NCI-H345 treated with DMSO at 0.1 percent for 48 hours (cell line): ENCODE measurements at regions not wholly inside any gene's neighbourhood (a gene's known extent, or its start where the extent isn't known, plus 50 kb on each side); places are given as distances from the start of the nearest gene placed in this dataset.
"Not testable (repeated sequence)": the region's sequence is repeated elsewhere in the genome, so short reads cannot be mapped to it uniquely, and the experiment has no call there.

ENCODE experiments used
- DNase-seq: peaks from one replicate; lab custom pipeline; 2025; ENCODE audit not compliant: unreplicated experiment; lab: John Stamatoyannopoulos, UW

- not testable (repeated sequence) for DNase-seq
Measured at GRCh38 chr6:170087421-170087780, 203.5 kb downstream of the DLL1 start.

GRCh38 chr6:170086639-170087420 lies 204.0 kb downstream of the DLL1 start:
- no peak for DNase-seq

- DNase-seq = no peak
Measured at GRCh38 chr6:170085475-170086401, 205.1 kb downstream of the DLL1 start.

GRCh38 chr6:170084166-170084730 lies 206.6 kb downstream of the DLL1 start:
- no peak for DNase-seq

- DNase-seq = no peak
Measured at GRCh38 chr6:170083236-170084051, 207.4 kb downstream of the DLL1 start.

GRCh38 chr6:170082531-170083187 lies 208.2 kb downstream of the DLL1 start:
- no peak for DNase-seq

GRCh38 chr6:170082067-170082466 lies 208.8 kb downstream of the DLL1 start:
- DNase-seq = no peak

GRCh38 chr6:170081556-170081955 lies 209.3 kb downstream of the DLL1 start:
- no peak for DNase-seq

- peak; percentile 42 for DNase-seq
Measured at GRCh38 chr6:170080828-170081371, 210.0 kb downstream of the DLL1 start.

GRCh38 chr6:170080169-170080827 lies 210.6 kb downstream of the DLL1 start:
- no peak for DNase-seq

- DNase-seq = no peak
Measured at GRCh38 chr6:170076466-170077165, 214.3 kb downstream of the DLL1 start.

GRCh38 chr6:170075659-170076223 lies 215.1 kb downstream of the DLL1 start:
- no peak for DNase-seq

- DNase-seq = no peak
Measured at GRCh38 chr6:170074907-170075306, 216.0 kb downstream of the DLL1 start.

GRCh38 chr6:170074435-170074834 lies 216.4 kb downstream of the DLL1 start:
- DNase-seq = no peak

GRCh38 chr6:170073846-170074245 lies 217.0 kb downstream of the DLL1 start:
- DNase-seq = no peak

GRCh38 chr6:170072246-170072645 lies 218.6 kb downstream of the DLL1 start:
- DNase-seq = no peak

GRCh38 chr6:170069611-170070010 lies 221.3 kb downstream of the DLL1 start:
- DNase-seq = no peak

GRCh38 chr6:170068496-170068895 lies 222.4 kb downstream of the DLL1 start:
- DNase-seq = no peak

- no peak for DNase-seq
Measured at GRCh38 chr6:170067923-170068360, 222.9 kb downstream of the DLL1 start.
